Endothelial cell of umbilical vein (primary cell): ENCODE measurements at regions not wholly inside any gene's neighbourhood (a gene's known extent, or its start where the extent isn't known, plus 50 kb on each side); places are given as distances from the start of the nearest gene placed in this dataset.

Source experiments
- BruUV-seq: library from RNA; stranded (reverse); fragments of 400-500 nt; replicated peaks from 2 replicates; lab custom pipeline; 2021; lab: Mats Ljungman, UMichigan
- CTCF ChIA-PET: fragments of 300-600, 350-600 bp; sonication (Branson Sonifier 250); formaldehyde crosslinking; loops from one replicate; lab custom pipeline; 2021; ENCODE audit warnings: antibody characterized with exemption, inconsistent platforms; lab: Charles Lee
- POLR2A ChIA-PET: fragments of 300-600, 350-600 bp; sonication (Branson Sonifier 250); formaldehyde crosslinking; loops from one replicate; lab custom pipeline; 2021; ENCODE audit warnings: antibody characterized with exemption, inconsistent platforms; lab: Charles Lee
- DNase-seq: peaks from one replicate; pipeline ENCODE4 v3.0.0-alpha.2; 2011; ENCODE audit warnings: low read depth, low spot score
- FAIRE-seq: peaks from 2 replicates; lab custom pipeline; 2011; peaks lifted over from hg19 to GRCh38; lab: Jason Lieb, UNC
- H2AFZ ChIP-seq: 2 replicates; pipeline ENCODE4 v1.6.0; 2012; ENCODE audit warnings: low read depth, low read length, control low read depth, inconsistent platforms
- H3K27ac ChIP-seq: 2 replicates; pipeline ENCODE4 v1.5.1; 2011; ENCODE audit warnings: low read depth, mild to moderate bottlenecking, control low read depth, low read length, moderate library complexity; ENCODE audit not compliant: insufficient read depth
- H3K27me3 ChIP-seq, 2 experiments: 2 replicates each; pipeline versions ENCODE4 v1.6.0 to v1.6.1; 2011; ENCODE audit warnings: low read length in 2 of 2, mixed read lengths in 1 of 2; ENCODE audit not compliant: control insufficient read depth in 2 of 2, insufficient read depth in 2 of 2
- H3K36me3 ChIP-seq, 2 experiments: 2 replicates in 1 of 2; 3 replicates in 1 of 2; pipeline ENCODE4 v1.5.1; 2011; ENCODE audit warnings: low read length in 2 of 2, mild to moderate bottlenecking in 1 of 2, moderate library complexity in 1 of 2; ENCODE audit not compliant: control insufficient read depth in 2 of 2, insufficient read depth in 2 of 2; ENCODE audit errors: extremely low read depth in 1 of 2
- H3K4me1 ChIP-seq: 3 replicates; pipeline ENCODE4 v1.5.1; 2011; ENCODE audit warnings: mild to moderate bottlenecking, low read length; ENCODE audit not compliant: control insufficient read depth, insufficient read depth; ENCODE audit errors: extremely low read depth
- H3K4me2 ChIP-seq: 2 replicates; pipeline ENCODE4 v1.6.1; 2011; ENCODE audit warnings: low read length, control low read depth, mixed read lengths; ENCODE audit not compliant: insufficient read depth
- H3K4me3 ChIP-seq, 3 experiments: fragments of 200-600 bp in 1 of 3; sonication (generic), shearing (Covaris generic) in 1 of 3; replicated peaks in 1 of 3; 2 replicates each; pipeline ENCODE4 v1.5.1; 2011 to 2016; ENCODE audit warnings: control low read depth in 3 of 3, low read length in 3 of 3, mild to moderate bottlenecking in 2 of 3, inconsistent platforms in 1 of 3, low read depth in 1 of 3, moderate library complexity in 1 of 3; ENCODE audit not compliant: insufficient read depth in 1 of 3
- H3K79me2 ChIP-seq: 2 replicates; pipeline ENCODE4 v1.6.0; 2012; ENCODE audit warnings: low read length, inconsistent platforms; ENCODE audit not compliant: control insufficient read depth, insufficient read depth
- H3K9ac ChIP-seq: replicated peaks from 2 replicates; pipeline ENCODE3; 2011; ENCODE audit warnings: low read length, control low read depth; ENCODE audit not compliant: insufficient read depth; ENCODE audit errors: extremely low read depth
- H3K9me1 ChIP-seq: replicated peaks from 3 replicates; pipeline ENCODE4 v1.6.0; 2011; ENCODE audit warnings: mild to moderate bottlenecking, low read length; ENCODE audit not compliant: control insufficient read depth, insufficient read depth; ENCODE audit errors: extremely low read depth
- H3K9me3 ChIP-seq: replicated peaks from 2 replicates; pipeline ENCODE4 v1.5.1; 2012; ENCODE audit warnings: low read length, inconsistent platforms; ENCODE audit not compliant: control insufficient read depth, insufficient read depth
- H4K20me1 ChIP-seq: replicated peaks from 2 replicates; pipeline ENCODE3; 2011; ENCODE audit warnings: mild to moderate bottlenecking, low read length; ENCODE audit not compliant: control insufficient read depth, insufficient read depth; ENCODE audit errors: extremely low read depth
- CTCF ChIP-seq, 2 donors: IDR thresholded peaks; 1 replicate in 1 of 2; 2 replicates in 1 of 2; pipeline ENCODE4 v1.5.1; 2011; ENCODE audit warnings: low read length in 2 of 2, mild to moderate bottlenecking in 2 of 2, moderate library complexity in 2 of 2, control low read depth in 1 of 2, inconsistent platforms in 1 of 2, low read depth in 1 of 2; ENCODE audit not compliant: insufficient read depth in 1 of 2; ENCODE audit errors: extremely low read depth in 1 of 2
- EZH2 ChIP-seq: IDR thresholded peaks from 2 replicates; pipeline ENCODE4 v1.6.1; 2012; ENCODE audit warnings: borderline replicate concordance, low read depth, mild to moderate bottlenecking, moderate library complexity, low read length, inconsistent platforms; ENCODE audit not compliant: severe bottlenecking
- GATA2 ChIP-seq: IDR thresholded peaks from 2 replicates; pipeline ENCODE4 v1.7.0; 2011; ENCODE audit warnings: low read depth, mild to moderate bottlenecking, moderate library complexity, mixed read lengths, low read length; ENCODE audit not compliant: insufficient read length, insufficient read depth
- JUN ChIP-seq: IDR thresholded peaks from 2 replicates; pipeline ENCODE4 v1.6.1; 2011; ENCODE audit warnings: borderline replicate concordance, low read depth; ENCODE audit not compliant: insufficient read length, insufficient read depth
- MAX ChIP-seq: IDR thresholded peaks from 2 replicates; pipeline ENCODE4 v1.6.1; 2011; ENCODE audit not compliant: insufficient read depth, insufficient read length
- MYC ChIP-seq: IDR thresholded peaks from one replicate; pipeline ENCODE4 v1.6.1; 2011; ENCODE audit warnings: mild to moderate bottlenecking, low read depth, low read length
- POLR2A ChIP-seq: IDR thresholded peaks from 2 replicates; pipeline ENCODE4 v1.6.1; 2012; ENCODE audit warnings: low read depth, mild to moderate bottlenecking, control low read depth, low read length
- dilution Hi-C: fragments of 300-500 bp; cut with MboI; formaldehyde crosslinking; loops from one replicate; pipeline ENCODE4 v1.15.0; 2019; ENCODE audit warnings: low sequenced_read_pairs; ENCODE audit not compliant: extremely low pct_ligation_motif_present
- intact Hi-C: fragments of 100-400 bp; cut with micrococcal nuclease; formaldehyde crosslinking; loops from one replicate; pipeline ENCODE4 v1.10.0; 2022

GRCh38 chr22:26974914-26975803, 317.8 kb downstream of the MIAT start:
- no peak for FAIRE-seq
- DNase-seq = no peak
- H2AFZ ChIP-seq = no peak overlapping the region
- no peaks in the 10 kb centered on the region for H3K4me1 ChIP-seq
- H3K4me3 ChIP-seq = no peak overlapping the region
- TF ChIP-seq MAX = no peak
- no peak for TF ChIP-seq MYC
- no peak for TF ChIP-seq GATA2
- TF ChIP-seq POLR2A = no peak
- no peak for TF ChIP-seq EZH2
- TF ChIP-seq CTCF (IDR thresholded peaks at IDR 0.05; ENCODE audit: extremely low read depth in 1 of 2, insufficient read depth in 1 of 2, low read depth in 1 of 2, low read length in 2 of 2) = no peak
- TF ChIP-seq JUN = no peak
- no peaks in the 10 kb centered on the region for H3K9me3 ChIP-seq
- no TSS peak for BruUV-seq
- no peaks in the 10 kb centered on the region for H3K9me1 ChIP-seq
- POLR2A ChIA-PET = no interaction called here
- H3K27me3 ChIP-seq = peaks cover 4 to 6% of the 10 kb centered on the region in 2 experiments
- H3K27ac ChIP-seq = no peak overlapping the region
- H3K9ac ChIP-seq = no peak overlapping the region
- H4K20me1 ChIP-seq = no peaks in the 10 kb centered on the region
- intact Hi-C loops = no loop called here
- dilution Hi-C loops = no loop called here
- CTCF ChIA-PET = no interaction called here
- H3K4me2 ChIP-seq = no peak overlapping the region
- no peaks in the 10 kb centered on the region for H3K36me3 ChIP-seq
- no peaks in the 10 kb centered on the region for H3K79me2 ChIP-seq
